K562 (cell line): ENCODE measurements at regions not wholly inside any gene's neighbourhood (a gene's known extent, or its start where the extent isn't known, plus 50 kb on each side); places are given as distances from the start of the nearest gene placed in this dataset.

Experiments
- CBX1 ChIP-seq: sonication (generic); IDR thresholded peaks from 2 replicates; pipeline ENCODE4 v1.6.1; 2016; ENCODE audit warnings: antibody characterized with exemption, low read depth, mild to moderate bottlenecking
- FOXA1 ChIP-seq: fragments of 450-650 bp; IDR thresholded peaks from 2 replicates; pipeline ENCODE4 v1.6.1; 2016; ENCODE audit warnings: mild to moderate bottlenecking, borderline replicate concordance
- GTF2A2 ChIP-seq: IDR thresholded peaks from 2 replicates; pipeline ENCODE4 v1.6.1; 2016; ENCODE audit warnings: mild to moderate bottlenecking, missing genetic modification characterization, missing compliant biosample characterization
- NFRKB ChIP-seq: fragments of 450-650 bp; IDR thresholded peaks from 2 replicates; pipeline ENCODE4 v1.6.1; 2016; ENCODE audit warnings: low read depth
- POLR2AphosphoS5 ChIP-seq: IDR thresholded peaks from 2 replicates; pipeline ENCODE4 v1.6.1; 2011; ENCODE audit warnings: mild to moderate bottlenecking, low read depth, low read length, moderate library complexity; ENCODE audit not compliant: control insufficient read depth, insufficient read depth
- ZC3H11A ChIP-seq: IDR thresholded peaks from 2 replicates; pipeline ENCODE4 v1.6.1; 2012; ENCODE audit warnings: low read depth, low read length, improper control_type of control experiment
- ZFPM2 ChIP-seq: fragments of 250-450 bp; sonication (Bioruptor Pico); IDR thresholded peaks from 2 replicates; pipeline ENCODE4 v1.5.1; 2022; ENCODE audit warnings: mild to moderate bottlenecking
- ZNF217 ChIP-seq: sonication (generic); formaldehyde crosslinking; IDR thresholded peaks from 2 replicates; pipeline ENCODE4 v1.8.0; 2022; ENCODE audit warnings: mild to moderate bottlenecking, missing genetic modification reagents
- ZNF274 ChIP-seq: IDR thresholded peaks from 2 replicates; pipeline ENCODE4 v1.6.1; 2011; ENCODE audit warnings: low read depth, mild to moderate bottlenecking, low read length, moderate library complexity, borderline replicate concordance
- ZZZ3 ChIP-seq: fragments of 450-650 bp; IDR thresholded peaks from 2 replicates; pipeline ENCODE4 v1.6.1; 2016; ENCODE audit warnings: antibody characterized with exemption, mild to moderate bottlenecking, moderate library complexity
- TF ChIP-seq, protein P1 (sequence below): sonication (generic); formaldehyde crosslinking; IDR thresholded peaks from 2 replicates; pipeline ENCODE4 v1.8.1; 2022; ENCODE audit warnings: missing genetic modification reagents
- TF ChIP-seq, protein P2 (sequence below): conservative IDR thresholded peaks from 2 replicates; pipeline ENCODE4 v1.6.1; 2011; ENCODE audit warnings: low read depth, mild to moderate bottlenecking, low read length; ENCODE audit not compliant: control insufficient read depth
- TF ChIP-seq, protein P3 (sequence below), 3 experiments: IDR thresholded peaks in 2 of 3; conservative IDR thresholded peaks in 1 of 3; 2 replicates each; pipeline ENCODE4 v1.5.1; 2011 to 2012; ENCODE audit warnings: low read length in 3 of 3, mild to moderate bottlenecking in 3 of 3, control low read depth in 2 of 3, improper control_type of control experiment in 1 of 3, inconsistent platforms in 1 of 3, low read depth in 1 of 3, mixed read lengths in 1 of 3, moderate library complexity in 1 of 3; ENCODE audit not compliant: insufficient read depth in 2 of 3

DNA sequence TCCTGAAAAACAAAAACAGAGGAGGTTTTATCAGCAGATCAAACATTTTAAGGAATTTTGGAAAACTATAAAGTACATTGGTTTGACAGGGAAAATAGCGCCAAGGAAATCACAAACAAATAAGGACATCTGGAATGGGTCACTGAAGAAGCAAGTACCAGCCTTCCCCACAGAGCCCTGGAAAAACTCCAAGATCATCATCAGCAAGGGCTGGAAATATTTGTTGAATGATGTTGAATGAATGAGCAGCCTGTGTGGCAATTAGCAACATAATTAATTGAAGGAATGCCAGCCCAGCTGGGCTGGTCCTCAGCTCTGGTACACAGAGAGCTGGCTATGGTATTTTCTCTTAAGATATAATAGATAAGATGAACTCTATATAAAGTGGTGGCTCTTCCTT is 290.4 kb downstream of the HS3ST3A1 start:
- TF ChIP-seq, protein P1, sequence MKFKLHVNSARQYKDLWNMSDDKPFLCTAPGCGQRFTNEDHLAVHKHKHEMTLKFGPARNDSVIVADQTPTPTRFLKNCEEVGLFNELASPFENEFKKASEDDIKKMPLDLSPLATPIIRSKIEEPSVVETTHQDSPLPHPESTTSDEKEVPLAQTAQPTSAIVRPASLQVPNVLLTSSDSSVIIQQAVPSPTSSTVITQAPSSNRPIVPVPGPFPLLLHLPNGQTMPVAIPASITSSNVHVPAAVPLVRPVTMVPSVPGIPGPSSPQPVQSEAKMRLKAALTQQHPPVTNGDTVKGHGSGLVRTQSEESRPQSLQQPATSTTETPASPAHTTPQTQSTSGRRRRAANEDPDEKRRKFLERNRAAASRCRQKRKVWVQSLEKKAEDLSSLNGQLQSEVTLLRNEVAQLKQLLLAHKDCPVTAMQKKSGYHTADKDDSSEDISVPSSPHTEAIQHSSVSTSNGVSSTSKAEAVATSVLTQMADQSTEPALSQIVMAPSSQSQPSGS (CRISPR knock-in tag), result no peak
- TF ChIP-seq ZNF274, result no peak
- TF ChIP-seq, protein P2, sequence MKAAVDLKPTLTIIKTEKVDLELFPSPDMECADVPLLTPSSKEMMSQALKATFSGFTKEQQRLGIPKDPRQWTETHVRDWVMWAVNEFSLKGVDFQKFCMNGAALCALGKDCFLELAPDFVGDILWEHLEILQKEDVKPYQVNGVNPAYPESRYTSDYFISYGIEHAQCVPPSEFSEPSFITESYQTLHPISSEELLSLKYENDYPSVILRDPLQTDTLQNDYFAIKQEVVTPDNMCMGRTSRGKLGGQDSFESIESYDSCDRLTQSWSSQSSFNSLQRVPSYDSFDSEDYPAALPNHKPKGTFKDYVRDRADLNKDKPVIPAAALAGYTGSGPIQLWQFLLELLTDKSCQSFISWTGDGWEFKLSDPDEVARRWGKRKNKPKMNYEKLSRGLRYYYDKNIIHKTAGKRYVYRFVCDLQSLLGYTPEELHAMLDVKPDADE, result no peak
- no peak for TF ChIP-seq POLR2AphosphoS5
- TF ChIP-seq, protein P3, sequence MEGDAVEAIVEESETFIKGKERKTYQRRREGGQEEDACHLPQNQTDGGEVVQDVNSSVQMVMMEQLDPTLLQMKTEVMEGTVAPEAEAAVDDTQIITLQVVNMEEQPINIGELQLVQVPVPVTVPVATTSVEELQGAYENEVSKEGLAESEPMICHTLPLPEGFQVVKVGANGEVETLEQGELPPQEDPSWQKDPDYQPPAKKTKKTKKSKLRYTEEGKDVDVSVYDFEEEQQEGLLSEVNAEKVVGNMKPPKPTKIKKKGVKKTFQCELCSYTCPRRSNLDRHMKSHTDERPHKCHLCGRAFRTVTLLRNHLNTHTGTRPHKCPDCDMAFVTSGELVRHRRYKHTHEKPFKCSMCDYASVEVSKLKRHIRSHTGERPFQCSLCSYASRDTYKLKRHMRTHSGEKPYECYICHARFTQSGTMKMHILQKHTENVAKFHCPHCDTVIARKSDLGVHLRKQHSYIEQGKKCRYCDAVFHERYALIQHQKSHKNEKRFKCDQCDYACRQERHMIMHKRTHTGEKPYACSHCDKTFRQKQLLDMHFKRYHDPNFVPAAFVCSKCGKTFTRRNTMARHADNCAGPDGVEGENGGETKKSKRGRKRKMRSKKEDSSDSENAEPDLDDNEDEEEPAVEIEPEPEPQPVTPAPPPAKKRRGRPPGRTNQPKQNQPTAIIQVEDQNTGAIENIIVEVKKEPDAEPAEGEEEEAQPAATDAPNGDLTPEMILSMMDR (IDR thresholded peaks at IDR 0.05 in 2 of 3, conservative IDR thresholded peaks at IDR 0.05 in 1 of 3; ENCODE audit: insufficient read depth in 2 of 3, low read depth in 1 of 3, low read length in 3 of 3), result no peak
- TF ChIP-seq FOXA1, result no peak
- no peak for TF ChIP-seq CBX1
- no peak for TF ChIP-seq GTF2A2
- no peak for TF ChIP-seq NFRKB
- no peak for TF ChIP-seq ZFPM2
- TF ChIP-seq ZC3H11A, result no peak
- TF ChIP-seq ZNF217 (CRISPR knock-in tag), result no peak
- TF ChIP-seq ZZZ3, result no peak
